ENCODE measurements at regions not wholly inside any gene's neighbourhood (a gene's known extent, or its start where the extent isn't known, plus 50 kb on each side); places are given as distances from the start of the nearest gene placed in this dataset.

- H3K9ac ChIP-seq (ENCODE audit: insufficient read length) = no peak overlapping the region
- H3K36me3 ChIP-seq (ENCODE audit: insufficient read depth, low read length) = no peaks in the 10 kb centered on the region
- H3K27ac ChIP-seq = no peak overlapping the region
- 0 out of 2 replicates have a peak, but pooled peaks cover 4% of the 10 kb centered on the region for H3K9me3 ChIP-seq (ENCODE audit: low read depth, low read length)
- DNase-seq (ENCODE audit: low read depth, low spot score) = no peak
- TF ChIP-seq POLR2AphosphoS5 (IDR thresholded peaks at IDR 0.05; ENCODE audit: borderline replicate concordance, low read depth, low read length) = no peak
- TF ChIP-seq EZH2 (IDR thresholded peaks at IDR 0.05) = no peak
- no peak for TF ChIP-seq FOXP2 (optimal IDR thresholded peaks at IDR 0.05; ENCODE audit: control extremely low read depth, extremely low read length, insufficient read depth)
- H3K4me3 ChIP-seq = no peak overlapping the region
Observed at GRCh38 chr3:178270838-178271237, 265.4 kb upstream of the KCNMB2 start.

DNA sequence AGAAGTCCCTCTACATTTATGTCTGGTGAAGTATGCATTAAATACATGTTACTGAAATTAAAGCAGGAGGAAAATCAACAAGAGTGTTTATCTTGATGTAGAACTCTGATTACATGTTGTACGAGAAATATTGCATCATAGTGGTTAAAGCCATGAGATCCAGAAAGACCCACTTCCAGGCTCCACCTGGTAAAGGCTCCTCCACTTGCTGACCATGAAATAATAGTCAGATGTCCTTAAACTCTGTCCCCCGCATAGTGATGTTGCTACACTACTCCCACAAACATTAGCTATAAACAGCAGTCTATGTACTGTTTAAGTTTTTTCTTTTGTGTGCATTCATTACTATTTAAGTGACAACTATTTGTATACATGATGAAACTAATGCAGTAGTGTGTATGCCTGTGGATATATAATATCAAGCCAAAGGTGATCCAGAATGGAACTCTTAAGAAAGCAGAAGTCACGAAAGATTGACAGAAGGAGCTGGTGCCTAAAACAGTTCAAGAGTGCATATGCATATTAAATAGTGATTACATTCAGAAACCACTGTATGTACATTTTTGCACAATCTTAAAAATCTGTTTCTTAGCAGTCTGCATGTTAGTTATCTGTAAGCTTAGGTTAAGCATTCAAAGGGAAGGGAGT lies 264.4 kb upstream of the KCNMB2 start:
- Histone ChIP-seq H3K9ac (ENCODE audit: insufficient read length) (no peak overlapping the region), H3K9me3 (ENCODE audit: low read depth, low read length) (0 out of 2 replicates have a peak, but pooled peaks cover 4% of the 10 kb centered on the region), H3K4me3 (no peak overlapping the region), H3K27ac (no peak overlapping the region), H3K36me3 (ENCODE audit: insufficient read depth, low read length) (no peaks in the 10 kb centered on the region)
- no peak for DNase-seq (ENCODE audit: low read depth, low spot score)
- TF ChIP-seq FOXP2 (optimal IDR thresholded peaks at IDR 0.05; ENCODE audit: control extremely low read depth, extremely low read length, insufficient read depth) = no peak

DNA sequence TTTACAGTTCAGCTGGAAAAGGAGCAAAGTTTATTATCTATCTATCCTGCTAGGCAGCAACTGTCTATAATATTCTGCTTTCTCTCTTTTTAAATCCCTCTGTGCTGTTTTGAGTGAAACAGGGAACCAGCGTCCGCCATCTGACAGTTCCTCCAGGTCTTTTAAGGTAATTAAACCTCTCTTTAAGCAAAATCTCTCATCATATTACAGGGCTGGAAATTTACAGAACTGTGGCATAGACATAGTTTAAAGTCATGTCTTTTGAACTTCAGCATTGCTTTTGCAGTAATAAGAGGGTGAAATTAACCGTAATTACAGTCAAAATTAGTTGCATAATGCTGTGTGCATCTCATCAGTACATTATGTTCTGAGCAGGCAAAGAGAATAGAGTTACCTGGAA lies 263.4 kb upstream of the KCNMB2 start:
- 0 out of 2 replicates have a peak, but pooled peaks cover 4% of the 10 kb centered on the region for H3K9me3 ChIP-seq (ENCODE audit: low read depth, low read length)
- no peak overlapping the region for H3K9ac ChIP-seq (ENCODE audit: insufficient read length)
- TF ChIP-seq EZH2 (IDR thresholded peaks at IDR 0.05) = no peak
- TF ChIP-seq POLR2AphosphoS5 (IDR thresholded peaks at IDR 0.05; ENCODE audit: borderline replicate concordance, low read depth, low read length) = no peak
- no peak for TF ChIP-seq FOXP2 (optimal IDR thresholded peaks at IDR 0.05; ENCODE audit: control extremely low read depth, extremely low read length, insufficient read depth)
- no peak for DNase-seq (ENCODE audit: low read depth, low spot score)
- no peak overlapping the region for H3K27ac ChIP-seq
- H3K36me3 ChIP-seq (ENCODE audit: insufficient read depth, low read length) = no peaks in the 10 kb centered on the region
- no peak overlapping the region for H3K4me3 ChIP-seq

- Histone ChIP-seq H3K4me3 (no peak overlapping the region), H3K36me3 (ENCODE audit: insufficient read depth, low read length) (no peaks in the 10 kb centered on the region), H3K9me3 (ENCODE audit: low read depth, low read length) (peaks cover 7% of the 10 kb centered on the region; the same call in 1 of the 2 replicates), H3K9ac (ENCODE audit: insufficient read length) (no peak overlapping the region), H3K27ac (no peak overlapping the region)
- no peak for TF ChIP-seq POLR2AphosphoS5 (IDR thresholded peaks at IDR 0.05; ENCODE audit: borderline replicate concordance, low read depth, low read length)
- no peak for TF ChIP-seq EZH2 (IDR thresholded peaks at IDR 0.05)
- no peak for TF ChIP-seq FOXP2 (optimal IDR thresholded peaks at IDR 0.05; ENCODE audit: control extremely low read depth, extremely low read length, insufficient read depth)
- DNase-seq (ENCODE audit: low read depth, low spot score) = no peak
Observed at GRCh38 chr3:178274711-178275110, 261.5 kb upstream of the KCNMB2 start.

DNA sequence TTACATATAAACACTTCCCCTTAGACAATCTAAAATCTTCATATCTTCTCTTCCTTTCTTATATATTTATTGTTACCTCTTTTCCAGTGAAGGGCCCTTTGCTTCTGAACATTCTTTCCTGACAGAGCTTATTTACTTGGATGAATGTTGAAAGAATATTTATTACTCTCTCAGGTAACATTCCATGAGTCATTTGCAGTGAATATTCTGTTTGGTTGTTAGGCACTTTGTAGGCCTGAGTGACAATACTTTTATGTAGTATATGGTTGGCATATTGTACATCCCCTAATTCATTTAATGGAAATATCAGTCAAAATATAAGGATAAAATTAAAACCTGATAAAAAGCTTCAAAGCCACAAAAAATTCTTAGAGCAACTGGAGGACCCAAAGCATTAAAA lies 260.9 kb upstream of the KCNMB2 start:
- no peak for DNase-seq (ENCODE audit: low read depth, low spot score)
- Histone ChIP-seq H3K36me3 (ENCODE audit: insufficient read depth, low read length) (no peaks in the 10 kb centered on the region), H3K27ac (no peak overlapping the region), H3K4me3 (no peak overlapping the region), H3K9ac (ENCODE audit: insufficient read length) (no peak overlapping the region), H3K9me3 (ENCODE audit: low read depth, low read length) (peaks cover 9% of the 10 kb centered on the region; the same call in 1 of the 2 replicates)
- TF ChIP-seq FOXP2 (optimal IDR thresholded peaks at IDR 0.05; ENCODE audit: control extremely low read depth, extremely low read length, insufficient read depth) = no peak
- TF ChIP-seq POLR2AphosphoS5 (IDR thresholded peaks at IDR 0.05; ENCODE audit: borderline replicate concordance, low read depth, low read length) = no peak
- TF ChIP-seq EZH2 (IDR thresholded peaks at IDR 0.05) = no peak

DNA sequence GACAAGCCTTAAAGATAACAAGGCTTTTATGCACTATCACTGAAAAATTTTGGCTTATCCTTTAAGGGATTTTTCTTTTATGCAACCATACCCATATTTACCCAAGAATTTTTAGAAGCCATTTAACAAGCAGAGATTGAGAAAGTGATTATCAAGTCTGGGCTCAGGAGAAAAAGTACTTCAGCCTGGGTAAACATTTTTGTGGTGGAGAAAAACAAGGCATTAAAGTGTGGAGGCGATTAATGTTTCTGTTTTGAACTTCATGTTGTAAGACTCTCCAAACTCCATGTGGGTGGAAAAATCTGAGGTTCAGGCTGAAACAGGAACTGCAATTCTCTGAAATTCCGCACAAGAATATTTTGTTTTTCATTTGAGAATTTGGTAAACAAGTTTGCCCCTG lies 260.4 kb upstream of the KCNMB2 start:
- Histone ChIP-seq H3K27ac (no peak overlapping the region), H3K9ac (ENCODE audit: insufficient read length) (no peak overlapping the region), H3K36me3 (ENCODE audit: insufficient read depth, low read length) (no peaks in the 10 kb centered on the region), H3K9me3 (ENCODE audit: low read depth, low read length) (peaks cover 9% of the 10 kb centered on the region; the same call in 1 of the 2 replicates), H3K4me3 (no peak overlapping the region)
- no peak for DNase-seq (ENCODE audit: low read depth, low spot score)
- TF ChIP-seq EZH2 (IDR thresholded peaks at IDR 0.05) (no peak), FOXP2 (optimal IDR thresholded peaks at IDR 0.05; ENCODE audit: control extremely low read depth, extremely low read length, insufficient read depth) (no peak), POLR2AphosphoS5 (IDR thresholded peaks at IDR 0.05; ENCODE audit: borderline replicate concordance, low read depth, low read length) (no peak)

- Histone ChIP-seq H3K9ac (ENCODE audit: insufficient read length) (no peak overlapping the region), H3K4me3 (no peak overlapping the region), H3K36me3 (ENCODE audit: insufficient read depth, low read length) (no peaks in the 10 kb centered on the region), H3K9me3 (ENCODE audit: low read depth, low read length) (peaks cover 9% of the 10 kb centered on the region; the same call in 1 of the 2 replicates), H3K27ac (no peak overlapping the region)
- no peak for TF ChIP-seq POLR2AphosphoS5 (IDR thresholded peaks at IDR 0.05; ENCODE audit: borderline replicate concordance, low read depth, low read length)
- no peak for TF ChIP-seq FOXP2 (optimal IDR thresholded peaks at IDR 0.05; ENCODE audit: control extremely low read depth, extremely low read length, insufficient read depth)
- no peak for TF ChIP-seq EZH2 (IDR thresholded peaks at IDR 0.05)
- DNase-seq (ENCODE audit: low read depth, low spot score) = no peak
Observed at GRCh38 chr3:178277605-178278004, 258.6 kb upstream of the KCNMB2 start.

- Histone ChIP-seq H3K9me3 (ENCODE audit: low read depth, low read length) (peaks cover 5% of the 10 kb centered on the region; the same call in 1 of the 2 replicates), H3K9ac (ENCODE audit: insufficient read length) (no peak overlapping the region), H3K4me3 (no peak overlapping the region), H3K36me3 (ENCODE audit: insufficient read depth, low read length) (no peaks in the 10 kb centered on the region), H3K27ac (no peak overlapping the region)
- no peak for TF ChIP-seq EZH2 (IDR thresholded peaks at IDR 0.05)
- TF ChIP-seq POLR2AphosphoS5 (IDR thresholded peaks at IDR 0.05; ENCODE audit: borderline replicate concordance, low read depth, low read length) = no peak
- TF ChIP-seq FOXP2 (optimal IDR thresholded peaks at IDR 0.05; ENCODE audit: control extremely low read depth, extremely low read length, insufficient read depth) = no peak
- DNase-seq (ENCODE audit: low read depth, low spot score) = no peak
Observed at GRCh38 chr3:178283561-178283960, 252.7 kb upstream of the KCNMB2 start.

GRCh38 chr3:178284181-178284580 lies 252.1 kb upstream of the KCNMB2 start:
- Histone ChIP-seq H3K27ac (no peak overlapping the region), H3K9ac (ENCODE audit: insufficient read length) (no peak overlapping the region), H3K4me3 (no peak overlapping the region), H3K9me3 (ENCODE audit: low read depth, low read length) (peaks cover 5% of the 10 kb centered on the region; the same call in 1 of the 2 replicates), H3K36me3 (ENCODE audit: insufficient read depth, low read length) (no peaks in the 10 kb centered on the region)
- DNase-seq (ENCODE audit: low read depth, low spot score) = no peak
- no peak for TF ChIP-seq EZH2 (IDR thresholded peaks at IDR 0.05)
- TF ChIP-seq POLR2AphosphoS5 (IDR thresholded peaks at IDR 0.05; ENCODE audit: borderline replicate concordance, low read depth, low read length) = no peak
- no peak for TF ChIP-seq FOXP2 (optimal IDR thresholded peaks at IDR 0.05; ENCODE audit: control extremely low read depth, extremely low read length, insufficient read depth)

Data from SK-N-MC (cell line).